Glutamatergic neuron (in vitro differentiated cells): ENCODE measurements at regions not wholly inside any gene's neighbourhood (a gene's known extent, or its start where the extent isn't known, plus 50 kb on each side); places are given as distances from the start of the nearest gene placed in this dataset.

Source experiments
- DNase-seq: peaks from one replicate; pipeline ENCODE4 v3.0.0; 2022
- H3K27ac Mint-ChIP-seq: one replicate; pipeline ENCODE4 v1.8.0; 2020; ENCODE audit warnings: mild to moderate bottlenecking, mixed read lengths, inconsistent platforms; ENCODE audit not compliant: unreplicated experiment
- H3K27me3 Mint-ChIP-seq: one replicate; pipeline ENCODE4 v1.8.0; 2020; ENCODE audit warnings: mild to moderate bottlenecking, moderate library complexity, mixed read lengths, inconsistent platforms; ENCODE audit not compliant: unreplicated experiment
- H3K36me3 Mint-ChIP-seq: one replicate; pipeline ENCODE4 v1.8.0; 2020; ENCODE audit warnings: mild to moderate bottlenecking, mixed read lengths, inconsistent platforms; ENCODE audit not compliant: unreplicated experiment
- H3K4me1 Mint-ChIP-seq: one replicate; pipeline ENCODE4 v1.8.0; 2020; ENCODE audit warnings: mild to moderate bottlenecking, low read depth, mixed read lengths, inconsistent platforms; ENCODE audit not compliant: unreplicated experiment
- H3K4me3 Mint-ChIP-seq: one replicate; pipeline ENCODE4 v1.8.0; 2020; ENCODE audit warnings: mild to moderate bottlenecking, mixed read lengths, inconsistent platforms; ENCODE audit not compliant: unreplicated experiment
- H3K9me3 Mint-ChIP-seq: one replicate; pipeline ENCODE4 v1.8.0; 2020; ENCODE audit warnings: mild to moderate bottlenecking, moderate library complexity, mixed read lengths, inconsistent platforms; ENCODE audit not compliant: unreplicated experiment
- TF ChIP-seq, protein P1 (sequence below): fragments of 200-600 bp; sonication (generic); IDR thresholded peaks from one replicate; pipeline ENCODE4 v1.5.0; 2021; ENCODE audit not compliant: partially characterized antibody, unreplicated experiment

DNA sequence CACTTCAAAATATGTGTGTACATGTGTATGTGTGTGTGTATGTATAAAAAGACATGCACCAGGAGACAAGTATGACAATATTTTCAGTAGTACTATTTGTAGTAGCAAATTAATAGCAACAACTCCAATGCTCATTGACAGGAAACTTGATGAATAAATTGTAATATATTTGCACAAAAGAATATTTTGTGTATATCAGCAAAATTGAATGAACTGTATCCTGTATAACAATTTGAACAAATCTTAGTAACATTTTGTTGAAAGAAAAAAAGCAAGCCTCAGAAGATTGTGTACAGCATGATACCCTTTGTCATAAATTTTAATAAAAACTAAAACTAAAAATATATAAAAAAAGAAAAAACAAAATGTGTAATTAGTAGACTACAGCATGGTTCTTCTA lies 1367.3 kb upstream of the TMEFF2 start:
- DNase-seq = no peak
- TF ChIP-seq, protein P1, sequence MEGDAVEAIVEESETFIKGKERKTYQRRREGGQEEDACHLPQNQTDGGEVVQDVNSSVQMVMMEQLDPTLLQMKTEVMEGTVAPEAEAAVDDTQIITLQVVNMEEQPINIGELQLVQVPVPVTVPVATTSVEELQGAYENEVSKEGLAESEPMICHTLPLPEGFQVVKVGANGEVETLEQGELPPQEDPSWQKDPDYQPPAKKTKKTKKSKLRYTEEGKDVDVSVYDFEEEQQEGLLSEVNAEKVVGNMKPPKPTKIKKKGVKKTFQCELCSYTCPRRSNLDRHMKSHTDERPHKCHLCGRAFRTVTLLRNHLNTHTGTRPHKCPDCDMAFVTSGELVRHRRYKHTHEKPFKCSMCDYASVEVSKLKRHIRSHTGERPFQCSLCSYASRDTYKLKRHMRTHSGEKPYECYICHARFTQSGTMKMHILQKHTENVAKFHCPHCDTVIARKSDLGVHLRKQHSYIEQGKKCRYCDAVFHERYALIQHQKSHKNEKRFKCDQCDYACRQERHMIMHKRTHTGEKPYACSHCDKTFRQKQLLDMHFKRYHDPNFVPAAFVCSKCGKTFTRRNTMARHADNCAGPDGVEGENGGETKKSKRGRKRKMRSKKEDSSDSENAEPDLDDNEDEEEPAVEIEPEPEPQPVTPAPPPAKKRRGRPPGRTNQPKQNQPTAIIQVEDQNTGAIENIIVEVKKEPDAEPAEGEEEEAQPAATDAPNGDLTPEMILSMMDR = no peak
- Mint-ChIP-seq H3K27ac (no peak overlapping the region), H3K9me3 (no peaks in the 10 kb centered on the region), H3K4me3 (no peak overlapping the region), H3K27me3 (no peaks in the 10 kb centered on the region), H3K4me1 (no peaks in the 10 kb centered on the region), H3K36me3 (no peaks in the 10 kb centered on the region)

DNA sequence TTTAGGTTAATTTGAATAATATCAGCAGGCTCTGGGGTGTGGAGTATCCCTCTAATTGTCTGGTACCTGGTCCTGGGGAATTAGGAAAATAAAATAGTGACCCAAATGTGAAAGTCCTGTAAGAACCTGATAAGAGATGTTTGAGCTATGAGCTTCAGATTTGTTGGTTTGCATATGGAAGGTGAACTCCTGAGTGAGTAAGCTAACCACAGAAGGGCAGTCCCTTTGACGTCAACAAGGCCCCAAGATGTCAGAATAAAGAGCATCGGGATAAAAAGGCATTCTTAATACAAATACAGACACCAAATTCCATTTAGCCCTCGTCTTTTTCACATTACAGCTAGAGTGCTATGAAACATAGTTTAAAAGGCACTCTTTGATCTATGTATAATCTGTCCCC lies 1366.3 kb upstream of the TMEFF2 start:
- H3K27me3 Mint-ChIP-seq = no peaks in the 10 kb centered on the region
- H3K36me3 Mint-ChIP-seq = no peaks in the 10 kb centered on the region
- no peak overlapping the region for H3K4me3 Mint-ChIP-seq
- TF ChIP-seq, protein P1 = no peak
- no peaks in the 10 kb centered on the region for H3K9me3 Mint-ChIP-seq
- no peak overlapping the region for H3K27ac Mint-ChIP-seq
- no peak for DNase-seq
- H3K4me1 Mint-ChIP-seq = no peaks in the 10 kb centered on the region

GRCh38 chr2:193556766-193557470 lies 1362.2 kb upstream of the TMEFF2 start:
- no peak overlapping the region for H3K4me3 Mint-ChIP-seq
- H3K4me1 Mint-ChIP-seq = no peaks in the 10 kb centered on the region
- TF ChIP-seq, protein P1 = no peak

GRCh38 chr2:193549661-193550060 lies 1354.9 kb upstream of the TMEFF2 start:
- H3K36me3 Mint-ChIP-seq = no peaks in the 10 kb centered on the region
- no peaks in the 10 kb centered on the region for H3K9me3 Mint-ChIP-seq
- TF ChIP-seq, protein P1 = no peak
- no peaks in the 10 kb centered on the region for H3K4me1 Mint-ChIP-seq
- peaks cover 1% of the 10 kb centered on the region for H3K27me3 Mint-ChIP-seq
- DNase-seq = no peak
- no peak overlapping the region for H3K4me3 Mint-ChIP-seq
- no peak overlapping the region for H3K27ac Mint-ChIP-seq

More at GRCh38 chr2:193556766-193557470, 1362.2 kb upstream of the TMEFF2 start:
- DNase-seq = no peak
- no peaks in the 10 kb centered on the region for H3K36me3 Mint-ChIP-seq
- no peak overlapping the region for H3K27ac Mint-ChIP-seq
- H3K27me3 Mint-ChIP-seq = no peaks in the 10 kb centered on the region
- no peaks in the 10 kb centered on the region for H3K9me3 Mint-ChIP-seq

GRCh38 chr2:193542762-193543161 lies 1348.0 kb upstream of the TMEFF2 start:
- H3K36me3 Mint-ChIP-seq = no peaks in the 10 kb centered on the region
- no peak overlapping the region for H3K4me3 Mint-ChIP-seq
- no peaks in the 10 kb centered on the region for H3K9me3 Mint-ChIP-seq
- DNase-seq = no peak
- peaks cover 1% of the 10 kb centered on the region for H3K27me3 Mint-ChIP-seq
- H3K4me1 Mint-ChIP-seq = no peaks in the 10 kb centered on the region
- TF ChIP-seq, protein P1 = no peak
- no peak overlapping the region for H3K27ac Mint-ChIP-seq
